PFSK-1 (cell line): ENCODE measurements at regions not wholly inside any gene's neighbourhood (a gene's known extent, or its start where the extent isn't known, plus 50 kb on each side); places are given as distances from the start of the nearest gene placed in this dataset.

ENCODE experiments used
- FOXP2 ChIP-seq: optimal IDR thresholded peaks from 2 replicates; pipeline ENCODE3; 2011; ENCODE audit warnings: borderline replicate concordance, control low read depth, inconsistent platforms; ENCODE audit not compliant: insufficient read depth; ENCODE audit errors: extremely low read length, extremely low read depth
- POLR2AphosphoS5 ChIP-seq: IDR thresholded peaks from 2 replicates; pipeline ENCODE4 v1.6.1; 2012; ENCODE audit warnings: low read depth, mild to moderate bottlenecking, control low read depth, low read length, moderate library complexity
- SIN3A ChIP-seq: IDR thresholded peaks from 2 replicates; pipeline ENCODE4 v1.6.1; 2012; ENCODE audit warnings: mild to moderate bottlenecking, low read length, moderate library complexity, borderline replicate concordance; ENCODE audit not compliant: insufficient read depth
- TAF1 ChIP-seq: IDR thresholded peaks from 2 replicates; pipeline ENCODE4 v1.6.1; 2012; ENCODE audit warnings: low read length, control low read depth, borderline replicate concordance; ENCODE audit not compliant: insufficient read depth
- TF ChIP-seq, protein P1 (sequence below), 2 experiments: IDR thresholded peaks; 2 replicates each; pipeline versions ENCODE4 v1.6.1 to v1.8.0; 2011 to 2012; ENCODE audit warnings: low read depth in 2 of 2, low read length in 2 of 2, control low read depth in 1 of 2, inconsistent platforms in 1 of 2, mild to moderate bottlenecking in 1 of 2, moderate library complexity in 1 of 2; ENCODE audit not compliant: insufficient read depth in 1 of 2

DNA sequence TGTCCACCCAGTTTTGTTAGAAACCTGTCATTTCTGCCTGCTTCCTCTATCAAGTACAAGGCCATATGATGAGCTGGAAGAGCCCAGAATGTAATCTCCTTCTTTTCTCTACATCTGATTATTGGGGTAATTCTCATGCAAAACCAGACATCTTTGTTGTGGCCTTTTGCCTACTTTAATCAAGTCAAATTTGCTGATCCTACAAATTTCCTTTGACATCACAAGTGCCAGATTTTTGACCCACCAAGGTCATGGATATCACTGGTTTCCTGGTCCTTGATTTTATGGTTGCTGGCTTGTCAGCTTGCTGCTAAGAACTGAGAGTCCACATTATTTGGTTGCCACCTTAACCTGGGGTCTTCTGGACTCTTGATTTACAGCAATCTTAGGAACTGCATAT is 336.1 kb downstream of the TFEC start:
- no peak for TF ChIP-seq TAF1
- TF ChIP-seq FOXP2 = no peak
- TF ChIP-seq, protein P1, sequence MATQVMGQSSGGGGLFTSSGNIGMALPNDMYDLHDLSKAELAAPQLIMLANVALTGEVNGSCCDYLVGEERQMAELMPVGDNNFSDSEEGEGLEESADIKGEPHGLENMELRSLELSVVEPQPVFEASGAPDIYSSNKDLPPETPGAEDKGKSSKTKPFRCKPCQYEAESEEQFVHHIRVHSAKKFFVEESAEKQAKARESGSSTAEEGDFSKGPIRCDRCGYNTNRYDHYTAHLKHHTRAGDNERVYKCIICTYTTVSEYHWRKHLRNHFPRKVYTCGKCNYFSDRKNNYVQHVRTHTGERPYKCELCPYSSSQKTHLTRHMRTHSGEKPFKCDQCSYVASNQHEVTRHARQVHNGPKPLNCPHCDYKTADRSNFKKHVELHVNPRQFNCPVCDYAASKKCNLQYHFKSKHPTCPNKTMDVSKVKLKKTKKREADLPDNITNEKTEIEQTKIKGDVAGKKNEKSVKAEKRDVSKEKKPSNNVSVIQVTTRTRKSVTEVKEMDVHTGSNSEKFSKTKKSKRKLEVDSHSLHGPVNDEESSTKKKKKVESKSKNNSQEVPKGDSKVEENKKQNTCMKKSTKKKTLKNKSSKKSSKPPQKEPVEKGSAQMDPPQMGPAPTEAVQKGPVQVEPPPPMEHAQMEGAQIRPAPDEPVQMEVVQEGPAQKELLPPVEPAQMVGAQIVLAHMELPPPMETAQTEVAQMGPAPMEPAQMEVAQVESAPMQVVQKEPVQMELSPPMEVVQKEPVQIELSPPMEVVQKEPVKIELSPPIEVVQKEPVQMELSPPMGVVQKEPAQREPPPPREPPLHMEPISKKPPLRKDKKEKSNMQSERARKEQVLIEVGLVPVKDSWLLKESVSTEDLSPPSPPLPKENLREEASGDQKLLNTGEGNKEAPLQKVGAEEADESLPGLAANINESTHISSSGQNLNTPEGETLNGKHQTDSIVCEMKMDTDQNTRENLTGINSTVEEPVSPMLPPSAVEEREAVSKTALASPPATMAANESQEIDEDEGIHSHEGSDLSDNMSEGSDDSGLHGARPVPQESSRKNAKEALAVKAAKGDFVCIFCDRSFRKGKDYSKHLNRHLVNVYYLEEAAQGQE (IDR thresholded peaks at IDR 0.05; ENCODE audit: insufficient read depth in 1 of 2, low read depth in 2 of 2, low read length in 2 of 2) = no peak
- no peak for TF ChIP-seq SIN3A
- TF ChIP-seq POLR2AphosphoS5 = no peak

- TF ChIP-seq SIN3A = no peak
- no peak for TF ChIP-seq FOXP2
- no peak for TF ChIP-seq TAF1
- TF ChIP-seq POLR2AphosphoS5 = no peak
- TF ChIP-seq, protein P1 (IDR thresholded peaks at IDR 0.05; ENCODE audit: insufficient read depth in 1 of 2, low read depth in 2 of 2, low read length in 2 of 2) = no peak
Observed at GRCh38 chr7:115693779-115694178, 336.8 kb downstream of the TFEC start.

DNA sequence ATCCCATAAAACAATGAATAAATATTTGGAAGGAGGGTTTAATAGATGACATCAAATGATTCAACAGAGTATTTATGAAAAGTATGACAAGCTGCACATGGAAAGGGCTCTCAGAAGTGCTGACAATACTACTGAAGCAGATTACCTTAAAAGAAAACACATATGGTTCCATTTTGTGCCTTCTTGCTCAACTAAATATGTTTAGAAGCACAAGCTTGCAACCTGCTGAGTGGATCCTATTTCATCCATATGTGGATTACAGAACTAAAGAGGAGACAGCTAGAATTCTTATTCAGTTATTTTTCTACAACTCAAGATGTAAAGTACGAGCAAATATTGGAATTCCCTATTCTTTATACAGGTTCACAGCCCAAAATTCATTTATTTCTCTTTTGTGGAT is 340.6 kb downstream of the TFEC start:
- TF ChIP-seq, protein P1 (IDR thresholded peaks at IDR 0.05; ENCODE audit: insufficient read depth in 1 of 2, low read depth in 2 of 2, low read length in 2 of 2) = no peak
- TF ChIP-seq TAF1 (no peak), SIN3A (no peak), FOXP2 (no peak), POLR2AphosphoS5 (no peak)

- TF ChIP-seq, protein P1 (IDR thresholded peaks at IDR 0.05; ENCODE audit: insufficient read depth in 1 of 2, low read depth in 2 of 2, low read length in 2 of 2) = no peak
- TF ChIP-seq FOXP2 (no peak), POLR2AphosphoS5 (no peak), SIN3A (no peak), TAF1 (no peak)
Observed at GRCh38 chr7:115683093-115683492, 347.5 kb downstream of the TFEC start.

GRCh38 chr7:115682507-115682906 is 348.1 kb downstream of the TFEC start:
- TF ChIP-seq, protein P1 (IDR thresholded peaks at IDR 0.05; ENCODE audit: insufficient read depth in 1 of 2, low read depth in 2 of 2, low read length in 2 of 2) = no peak
- TF ChIP-seq FOXP2 (no peak), SIN3A (no peak), TAF1 (no peak), POLR2AphosphoS5 (no peak)
